ENCODE measurements at regions not wholly inside any gene's neighbourhood (a gene's known extent, or its start where the extent isn't known, plus 50 kb on each side); places are given as distances from the start of the nearest gene placed in this dataset.

GRCh38 chr18:66769375-66769774 lies 165.5 kb upstream of the CDH19 start:
- FAIRE-seq (no peak), DNase-seq (ENCODE audit: insufficient read length, low spot score) (no peak)

- DNase-seq (ENCODE audit: insufficient read length, low spot score) (no peak), FAIRE-seq (no peak)
Observed at GRCh38 chr18:66764230-66764629, 160.3 kb upstream of the CDH19 start.

- no peak for FAIRE-seq
Observed at GRCh38 chr18:66761166-66761565, 157.3 kb upstream of the CDH19 start.

GRCh38 chr18:66760559-66760958 lies 156.7 kb upstream of the CDH19 start:
- FAIRE-seq (no peak), DNase-seq (ENCODE audit: insufficient read length, low spot score) (no peak)

More at GRCh38 chr18:66761166-66761565, 157.3 kb upstream of the CDH19 start:
- DNase-seq (ENCODE audit: insufficient read length, low spot score): no peak

GRCh38 chr18:66759050-66759828 lies 155.3 kb upstream of the CDH19 start:
- no peak for FAIRE-seq
- no peak for DNase-seq (ENCODE audit: insufficient read length, low spot score)

GRCh38 chr18:66757946-66758345 lies 154.1 kb upstream of the CDH19 start:
- DNase-seq (ENCODE audit: insufficient read length, low spot score): no peak
- FAIRE-seq: no peak

GRCh38 chr18:66754335-66754734 lies 150.4 kb upstream of the CDH19 start:
- no peak for FAIRE-seq

GRCh38 chr18:66752733-66753132 lies 148.8 kb upstream of the CDH19 start:
- DNase-seq (ENCODE audit: insufficient read length, low spot score): no peak
- FAIRE-seq: no peak

More at GRCh38 chr18:66754335-66754734, 150.4 kb upstream of the CDH19 start:
- DNase-seq (ENCODE audit: insufficient read length, low spot score): no peak

GRCh38 chr18:66749481-66750035 lies 145.7 kb upstream of the CDH19 start:
- DNase-seq (ENCODE audit: insufficient read length, low spot score) (no peak), FAIRE-seq (no peak)

- no peak for FAIRE-seq
- no peak for DNase-seq (ENCODE audit: insufficient read length, low spot score)
Observed at GRCh38 chr18:66749030-66749429, 145.1 kb upstream of the CDH19 start.

- DNase-seq (ENCODE audit: insufficient read length, low spot score): no peak
- no peak for FAIRE-seq
Observed at GRCh38 chr18:66742832-66743231, 138.9 kb upstream of the CDH19 start.

- no peak for DNase-seq (ENCODE audit: insufficient read length, low spot score)
- FAIRE-seq: no peak
Observed at GRCh38 chr18:66735933-66736332, 132.0 kb upstream of the CDH19 start.

GRCh38 chr18:66734451-66734850 lies 130.6 kb upstream of the CDH19 start:
- FAIRE-seq: no peak

GRCh38 chr18:66731890-66732289 lies 128.0 kb upstream of the CDH19 start:
- no peak for DNase-seq (ENCODE audit: insufficient read length, low spot score)
- no peak for FAIRE-seq

More at GRCh38 chr18:66734451-66734850, 130.6 kb upstream of the CDH19 start:
- DNase-seq (ENCODE audit: insufficient read length, low spot score): no peak

GRCh38 chr18:66729442-66730239 lies 125.8 kb upstream of the CDH19 start:
- FAIRE-seq (no peak), DNase-seq (ENCODE audit: insufficient read length, low spot score) (no peak)

- no peak for FAIRE-seq
- no peak for DNase-seq (ENCODE audit: insufficient read length, low spot score)
Observed at GRCh38 chr18:66728951-66729350, 125.1 kb upstream of the CDH19 start.

GRCh38 chr18:66727991-66728390 lies 124.1 kb upstream of the CDH19 start:
- DNase-seq (ENCODE audit: insufficient read length, low spot score): no peak
- FAIRE-seq: no peak

- no peak for DNase-seq (ENCODE audit: insufficient read length, low spot score)
Observed at GRCh38 chr18:66724664-66725356, 120.9 kb upstream of the CDH19 start.

GRCh38 chr18:66722671-66723070 lies 118.8 kb upstream of the CDH19 start:
- DNase-seq (ENCODE audit: insufficient read length, low spot score): no peak
- FAIRE-seq: no peak

More at GRCh38 chr18:66724664-66725356, 120.9 kb upstream of the CDH19 start:
- no peak for FAIRE-seq

GRCh38 chr18:66708646-66709045 lies 104.8 kb upstream of the CDH19 start:
- no peak for FAIRE-seq
- no peak for DNase-seq (ENCODE audit: insufficient read length, low spot score)

- DNase-seq (ENCODE audit: insufficient read length, low spot score) (no peak), FAIRE-seq (no peak)
Observed at GRCh38 chr18:66707473-66707872, 103.6 kb upstream of the CDH19 start.
